Esophagus squamous epithelium (tissue), 4 donors: ENCODE measurements at regions not wholly inside any gene's neighbourhood (a gene's known extent, or its start where the extent isn't known, plus 50 kb on each side); places are given as distances from the start of the nearest gene placed in this dataset.

Source experiments
- CTCF ChIP-seq, 6 experiments: fragments of 450-650 bp in 4 of 6; fragments of 200-600 bp in 2 of 6; sonication (generic) in 2 of 6; IDR thresholded peaks; one replicate each; pipeline ENCODE4 v1.5.1; 2016 to 2019; ENCODE audit warnings: antibody characterized with exemption in 6 of 6, mild to moderate bottlenecking in 4 of 6, moderate library complexity in 4 of 6
- POLR2A ChIP-seq, 4 donors: fragments of 450-650 bp; IDR thresholded peaks; one replicate each; pipeline ENCODE4 v1.6.1; 2017; ENCODE audit warnings: antibody characterized with exemption in 4 of 4, mild to moderate bottlenecking in 4 of 4, moderate library complexity in 3 of 4

GRCh38 chr11:103628121-103628520, 408.3 kb upstream of the DDI1 start:
- TF ChIP-seq CTCF (IDR thresholded peaks at IDR 0.05) (no peak), POLR2A (IDR thresholded peaks at IDR 0.05) (no peak)
